CD8-positive, alpha-beta memory T cell (primary cell): ENCODE measurements at regions not wholly inside any gene's neighbourhood (a gene's known extent, or its start where the extent isn't known, plus 50 kb on each side); places are given as distances from the start of the nearest gene placed in this dataset.
"Not testable (repeated sequence)": the region's sequence is repeated elsewhere in the genome, so short reads cannot be mapped to it uniquely, and the experiment has no call there.

Experiments used
- CTCF ChIA-PET: fragments of 350-600 bp; sonication (Branson Sonifier 250); formaldehyde crosslinking; loops from one replicate; lab custom pipeline; 2021; ENCODE audit warnings: antibody characterized with exemption; lab: Charles Lee
- POLR2A ChIA-PET: fragments of 350-600 bp; sonication (Branson Sonifier 250); formaldehyde crosslinking; loops from one replicate; lab custom pipeline; 2021; ENCODE audit warnings: antibody characterized with exemption; lab: Charles Lee
- DNase-seq, 5 donors: peaks; one replicate each; pipeline versions ENCODE4 v3.0.0 to v3.0.0-alpha.2; 2020 to 2022; ENCODE audit warnings: mixed read lengths in 1 of 5
- H3K27ac ChIP-seq: one replicate; pipeline ENCODE4 v1.7.0; 2013; ENCODE audit warnings: low read depth, mild to moderate bottlenecking, low read length, moderate library complexity
- H3K27me3 ChIP-seq: 2 replicates; pipeline ENCODE4 v1.7.0; 2013; ENCODE audit warnings: low read length, mild to moderate bottlenecking; ENCODE audit not compliant: insufficient read depth, poor library complexity, severe bottlenecking
- H3K36me3 ChIP-seq: 2 replicates; pipeline ENCODE4 v1.7.0; 2013; ENCODE audit warnings: mild to moderate bottlenecking, low read length, moderate library complexity; ENCODE audit not compliant: insufficient read depth
- H3K4me1 ChIP-seq: 2 replicates; pipeline ENCODE4 v1.7.0; 2013; ENCODE audit warnings: mild to moderate bottlenecking, low read length, moderate library complexity; ENCODE audit not compliant: insufficient read depth
- H3K4me3 ChIP-seq: 2 replicates; pipeline ENCODE4 v1.7.0; 2013; ENCODE audit warnings: mild to moderate bottlenecking, low read length
- H3K9me3 ChIP-seq: 2 replicates; pipeline ENCODE4 v1.7.0; 2013; ENCODE audit warnings: mild to moderate bottlenecking, low read length
- H3K27ac Mint-ChIP-seq, 8 donors: one replicate each; pipeline ENCODE4 v1.8.0; 2020 to 2021; ENCODE audit warnings: mixed read lengths in 8 of 8, mild to moderate bottlenecking in 6 of 8, inconsistent platforms in 3 of 8, moderate library complexity in 3 of 8
- H3K27me3 Mint-ChIP-seq, 2 donors: one replicate each; pipeline ENCODE4 v1.8.0; 2020 to 2021; ENCODE audit warnings: mixed read lengths in 2 of 2, mild to moderate bottlenecking in 1 of 2, moderate library complexity in 1 of 2
- H3K36me3 Mint-ChIP-seq, 3 donors: one replicate each; pipeline ENCODE4 v1.8.0; 2020 to 2021; ENCODE audit warnings: mixed read lengths in 3 of 3, inconsistent platforms in 1 of 3, mild to moderate bottlenecking in 1 of 3
- H3K4me1 Mint-ChIP-seq, 3 donors: one replicate each; pipeline ENCODE4 v1.8.0; 2020 to 2021; ENCODE audit warnings: mixed read lengths in 3 of 3, inconsistent platforms in 1 of 3, mild to moderate bottlenecking in 1 of 3
- H3K4me3 Mint-ChIP-seq, 7 donors: one replicate each; pipeline ENCODE4 v1.8.0; 2020 to 2021; ENCODE audit warnings: mixed read lengths in 7 of 7, mild to moderate bottlenecking in 6 of 7, moderate library complexity in 4 of 7, inconsistent platforms in 2 of 7
- H3K9me3 Mint-ChIP-seq, 5 donors: one replicate each; pipeline ENCODE4 v1.8.0; 2020 to 2022; ENCODE audit warnings: mixed read lengths in 5 of 5, mild to moderate bottlenecking in 3 of 5, moderate library complexity in 2 of 5, inconsistent platforms in 1 of 5

- H3K36me3 Mint-ChIP-seq, H3K4me1 ChIP-seq, H3K4me1 Mint-ChIP-seq, H3K27ac ChIP-seq, CTCF ChIA-PET, DNase-seq, POLR2A ChIA-PET, H3K9me3 Mint-ChIP-seq, H3K4me3 Mint-ChIP-seq, H3K36me3 ChIP-seq, H3K27ac Mint-ChIP-seq, H3K4me3 ChIP-seq, H3K9me3 ChIP-seq, H3K27me3 ChIP-seq: not testable (repeated sequence)
- H3K27me3 Mint-ChIP-seq, result peaks cover 3 to 20% of the 10 kb centered on the region in 2 donors
Measured at GRCh38 chr2:131836116-131836515, 308.4 kb downstream of the CCDC74A start.

- H3K4me3 Mint-ChIP-seq, H3K36me3 Mint-ChIP-seq, H3K4me3 ChIP-seq, H3K4me1 Mint-ChIP-seq, H3K9me3 ChIP-seq, H3K4me1 ChIP-seq, POLR2A ChIA-PET, H3K9me3 Mint-ChIP-seq, H3K36me3 ChIP-seq, H3K27me3 ChIP-seq, CTCF ChIA-PET, H3K27ac Mint-ChIP-seq, H3K27me3 Mint-ChIP-seq, DNase-seq, H3K27ac ChIP-seq: not testable (repeated sequence)
Measured at GRCh38 chr2:131844044-131844443, 316.4 kb downstream of the CCDC74A start.

GRCh38 chr2:131856202-131856601 lies 305.6 kb downstream of the ANKRD30BL start:
- H3K27me3 ChIP-seq, H3K36me3 ChIP-seq, H3K4me1 ChIP-seq, H3K27ac ChIP-seq, H3K9me3 Mint-ChIP-seq, DNase-seq, H3K36me3 Mint-ChIP-seq, H3K4me3 Mint-ChIP-seq, H3K9me3 ChIP-seq, POLR2A ChIA-PET, H3K27me3 Mint-ChIP-seq, H3K4me3 ChIP-seq, CTCF ChIA-PET, H3K4me1 Mint-ChIP-seq: not testable (repeated sequence)
- H3K27ac Mint-ChIP-seq, result peak overlapping the region in 1 of 8 donors; percentile 3

- H3K27me3 ChIP-seq, H3K9me3 Mint-ChIP-seq, POLR2A ChIA-PET, H3K27ac ChIP-seq, H3K4me3 Mint-ChIP-seq, H3K36me3 Mint-ChIP-seq, H3K27me3 Mint-ChIP-seq, H3K4me1 Mint-ChIP-seq, DNase-seq, H3K36me3 ChIP-seq, H3K4me3 ChIP-seq, H3K27ac Mint-ChIP-seq, H3K9me3 ChIP-seq, CTCF ChIA-PET, H3K4me1 ChIP-seq: not testable (repeated sequence)
Measured at GRCh38 chr2:131858197-131858596, 303.6 kb downstream of the ANKRD30BL start.
